GM12892 (cell line): ENCODE measurements at regions not wholly inside any gene's neighbourhood (a gene's known extent, or its start where the extent isn't known, plus 50 kb on each side); places are given as distances from the start of the nearest gene placed in this dataset.

Source experiments
- POLR2A ChIP-seq: IDR thresholded peaks from 2 replicates; pipeline ENCODE4 v1.6.1; 2011; ENCODE audit warnings: low read depth, low read length, control low read depth
- POLR2AphosphoS5 ChIP-seq: IDR thresholded peaks from 2 replicates; pipeline ENCODE4 v1.6.1; 2011; ENCODE audit warnings: low read depth, low read length, control low read depth
- TAF1 ChIP-seq: IDR thresholded peaks from 2 replicates; pipeline ENCODE4 v1.6.1; 2011; ENCODE audit warnings: low read depth, mild to moderate bottlenecking, control low read depth, low read length, borderline replicate concordance

DNA sequence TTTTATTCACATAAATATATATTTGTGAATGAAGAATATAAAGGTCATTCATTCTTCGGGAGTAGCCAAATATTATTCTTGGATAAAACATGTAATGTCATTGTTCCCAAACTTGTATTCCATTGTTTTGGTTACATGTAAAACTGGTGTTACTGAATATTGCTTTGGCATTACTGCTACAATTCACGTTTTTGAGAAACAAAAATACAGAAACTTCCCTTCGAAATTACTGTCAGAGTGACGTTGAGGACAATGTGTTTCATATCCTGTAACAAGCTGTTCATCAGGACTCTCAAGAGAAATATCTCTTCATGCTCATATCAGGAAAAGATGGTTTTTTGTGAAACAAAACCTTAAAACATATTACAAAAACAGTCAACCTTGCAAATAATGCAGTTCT, 258.9 kb upstream of the DDX53 start:
- TF ChIP-seq POLR2AphosphoS5, result no peak
- no peak for TF ChIP-seq POLR2A
- no peak for TF ChIP-seq TAF1
